HG03457 (cell line): ENCODE measurements at regions not wholly inside any gene's neighbourhood (a gene's known extent, or its start where the extent isn't known, plus 50 kb on each side); places are given as distances from the start of the nearest gene placed in this dataset.

Experiments used
- ATAC-seq: cut with Tn5 transposase; IDR thresholded peaks from one replicate; pipeline ENCODE4 v1.9.1; 2021; ENCODE audit warnings: moderate number of reproducible peaks; ENCODE audit not compliant: unreplicated experiment

DNA sequence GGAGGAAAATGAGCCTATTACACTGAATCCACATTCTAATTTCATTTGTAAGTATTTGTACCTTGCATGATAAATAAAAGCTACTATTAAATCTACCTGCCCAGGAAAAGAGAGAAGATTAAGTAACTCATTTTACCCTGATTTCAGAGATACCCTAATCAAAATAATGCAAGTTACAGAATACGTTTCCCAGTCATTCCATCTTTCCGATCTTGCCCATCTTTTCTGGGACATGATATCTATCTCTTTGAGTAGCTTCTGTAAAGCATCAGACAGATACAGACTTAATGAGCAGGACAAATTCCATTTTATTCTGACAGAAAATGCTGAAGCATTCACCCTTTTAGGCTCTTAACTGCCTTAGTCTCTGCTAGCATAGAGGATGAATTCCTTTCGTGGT, 56.6 kb downstream of the SPRY2 start:
- ATAC-seq: no peak

DNA sequence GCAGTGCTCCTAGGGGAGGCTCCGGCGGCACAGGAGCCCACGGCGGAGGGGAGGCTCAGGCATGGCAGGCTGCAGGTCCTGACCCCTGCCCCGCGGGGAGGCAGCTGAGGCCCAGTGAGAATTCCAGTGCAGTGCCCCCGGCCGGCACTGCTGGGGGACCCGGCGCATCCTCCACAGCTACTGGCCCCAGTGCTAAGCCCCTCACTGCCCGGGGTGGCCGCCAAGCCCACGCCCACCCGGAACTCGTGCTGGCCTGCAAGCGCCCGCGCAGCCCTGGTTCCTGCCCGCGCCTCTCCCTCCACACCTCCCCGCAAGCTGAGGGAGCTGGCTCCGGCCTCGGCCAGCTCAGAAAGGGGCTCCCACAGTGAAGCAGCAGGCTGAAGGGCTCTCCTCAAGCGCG, 62.2 kb downstream of the SPRY2 start:
- no peak for ATAC-seq

GRCh38 chr13:80276371-80277289, 64.3 kb downstream of the SPRY2 start:
- ATAC-seq: no peak

DNA sequence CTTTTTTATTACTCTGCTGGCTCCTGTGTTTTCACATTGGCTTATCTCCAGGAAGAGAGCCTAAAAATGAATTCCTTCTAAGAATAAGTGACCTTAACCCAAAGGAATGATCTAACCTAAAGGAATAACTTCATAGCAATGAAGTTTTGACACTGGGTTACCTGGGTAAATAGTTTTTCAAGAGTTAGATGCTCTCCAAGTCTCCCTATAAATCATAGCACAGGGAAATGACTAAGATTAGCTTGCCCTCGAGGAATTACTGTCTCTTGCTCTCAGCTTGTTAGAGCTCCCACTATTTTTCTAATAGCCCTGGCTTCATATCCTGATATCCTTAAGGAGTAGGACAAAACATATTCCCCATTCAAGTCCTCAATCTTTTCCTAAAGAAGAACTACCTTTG, 66.3 kb downstream of the SPRY2 start:
- ATAC-seq: no peak

- ATAC-seq: no peak
These were observed 67.2 kb downstream of the SPRY2 start for GRCh38 chr13:80273718-80274117.

DNA sequence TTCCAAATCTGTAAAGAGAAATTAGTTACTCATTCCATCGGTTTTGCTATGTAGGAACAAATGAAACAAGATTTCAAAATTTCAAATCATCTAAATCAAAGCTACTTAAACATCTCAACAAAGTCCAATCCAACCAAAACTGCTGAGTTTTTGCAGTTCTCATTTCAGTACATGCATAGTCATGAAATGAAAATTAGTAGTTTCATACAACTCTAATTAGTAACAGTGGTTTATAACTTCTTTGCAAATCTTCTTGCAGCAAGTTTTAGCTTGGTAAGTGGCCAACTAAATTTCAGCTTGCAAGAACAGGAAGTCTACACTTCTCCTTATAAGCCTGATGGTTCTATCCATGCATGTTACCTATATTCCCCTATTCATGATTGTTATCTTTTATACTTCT, 75.6 kb downstream of the SPRY2 start:
- no peak for ATAC-seq

DNA sequence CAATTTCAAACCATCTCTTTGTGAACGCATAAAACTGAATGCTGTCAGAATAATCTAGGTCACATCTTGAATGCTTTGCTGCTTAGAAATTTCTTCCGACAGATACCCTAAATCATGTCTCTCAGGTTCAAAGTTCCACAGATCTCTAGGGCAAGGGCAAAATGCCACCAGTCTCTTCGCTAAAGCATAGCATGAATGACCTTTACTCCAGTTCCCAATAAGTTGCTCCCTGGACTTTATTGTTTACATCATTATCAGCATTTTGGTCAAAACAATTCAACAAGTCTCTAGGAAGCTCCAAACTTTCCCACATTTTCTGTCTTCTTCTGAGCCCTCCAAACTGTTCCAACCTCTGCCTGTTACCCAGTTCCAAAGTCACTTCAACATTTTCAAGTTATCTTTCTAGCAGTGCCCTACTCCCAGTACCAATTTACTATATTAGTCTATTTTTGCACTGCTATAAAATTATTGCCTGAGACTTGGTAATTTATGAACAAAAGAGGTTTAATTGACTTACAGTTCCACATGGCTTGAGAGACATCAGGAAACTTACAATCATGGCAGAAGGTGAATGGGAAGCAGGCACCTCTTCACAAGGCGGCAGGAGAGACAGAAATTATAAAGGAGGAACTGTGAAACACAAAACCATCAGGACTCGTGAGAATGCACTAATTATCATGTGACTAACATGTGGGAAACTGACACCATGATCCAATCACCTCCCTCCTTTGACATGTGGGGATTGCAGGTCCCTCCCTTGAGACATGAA, 77.0 kb downstream of the SPRY2 start:
- ATAC-seq: no peak

GRCh38 chr13:80262051-80262695, 78.8 kb downstream of the SPRY2 start:
- no peak for ATAC-seq

DNA sequence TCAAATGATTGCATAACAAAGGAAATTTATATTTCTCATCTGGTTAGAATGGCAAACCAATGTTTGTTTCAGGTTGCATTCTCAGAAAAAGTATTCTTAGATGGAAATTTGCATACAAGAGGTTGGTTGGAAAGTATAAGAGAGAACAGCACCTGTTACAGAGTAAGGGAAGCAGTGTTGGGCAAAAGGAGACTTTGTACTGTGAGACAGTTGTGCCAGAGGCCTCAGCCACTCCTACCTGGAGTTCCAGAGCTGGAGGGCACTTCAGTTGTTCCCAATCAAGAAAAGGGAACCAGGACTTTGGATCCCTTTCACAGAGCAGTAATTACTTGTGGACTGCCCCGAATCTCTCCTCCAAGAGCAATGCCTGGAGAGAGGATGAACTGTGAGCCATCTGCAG, 81.8 kb downstream of the SPRY2 start:
- ATAC-seq: no peak

DNA sequence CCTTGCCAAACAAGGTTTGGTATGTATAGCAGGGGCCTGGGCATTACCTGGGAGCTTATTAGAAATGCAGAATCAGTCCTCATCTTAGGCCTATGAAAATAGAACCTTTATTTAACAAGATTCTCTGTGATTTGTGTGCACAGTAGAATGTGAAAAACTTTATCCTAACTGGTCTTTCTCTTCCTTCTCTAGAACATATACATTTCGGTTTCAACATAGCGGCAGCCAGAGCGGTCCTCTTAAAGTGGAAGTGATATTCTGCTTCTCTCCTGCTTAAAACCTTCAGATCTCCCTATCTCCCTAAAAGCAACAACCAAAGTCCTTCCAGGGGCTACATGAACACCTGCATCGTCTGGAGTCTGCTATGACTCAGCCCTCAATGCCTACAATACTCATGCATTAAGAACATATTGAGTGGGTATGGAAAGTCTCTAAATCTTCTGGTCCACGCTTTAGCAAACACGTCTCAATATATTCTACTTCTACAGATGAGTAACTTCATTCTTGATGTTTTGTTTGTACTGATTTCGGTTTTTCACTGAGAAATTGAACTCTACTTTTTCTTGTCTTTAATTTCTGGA, 84.5 kb downstream of the SPRY2 start:
- no peak for ATAC-seq

GRCh38 chr13:80255946-80256345, 85.0 kb downstream of the SPRY2 start:
- no peak for ATAC-seq

- ATAC-seq: no peak
These were observed 89.5 kb downstream of the SPRY2 start for GRCh38 chr13:80251403-80251802.

GRCh38 chr13:80250213-80250810, 90.6 kb downstream of the SPRY2 start:
- no peak for ATAC-seq

GRCh38 chr13:80249516-80250212, 91.3 kb downstream of the SPRY2 start:
- no peak for ATAC-seq

GRCh38 chr13:80245162-80245733, 95.7 kb downstream of the SPRY2 start:
- no peak for ATAC-seq

DNA sequence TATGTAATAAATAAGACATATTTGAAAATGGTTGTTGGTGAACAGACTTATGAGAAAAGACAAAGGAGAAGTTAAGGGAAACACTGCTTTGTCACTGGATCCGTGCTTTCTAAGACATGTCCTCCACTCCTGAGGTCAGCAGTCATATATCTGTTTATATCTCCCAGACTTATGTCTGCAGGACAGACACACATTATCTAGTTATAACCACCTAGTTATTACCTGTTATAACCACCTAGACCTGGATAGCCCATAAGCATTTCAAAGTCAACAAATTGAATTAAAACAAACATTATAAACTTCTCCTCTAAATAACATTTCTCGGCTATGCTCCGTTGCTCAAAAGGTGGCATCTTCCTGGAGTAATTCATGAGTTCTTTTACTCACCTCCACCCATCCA, 96.4 kb downstream of the SPRY2 start:
- ATAC-seq: no peak

GRCh38 chr13:80242728-80243427, 98.0 kb downstream of the SPRY2 start:
- no peak for ATAC-seq

DNA sequence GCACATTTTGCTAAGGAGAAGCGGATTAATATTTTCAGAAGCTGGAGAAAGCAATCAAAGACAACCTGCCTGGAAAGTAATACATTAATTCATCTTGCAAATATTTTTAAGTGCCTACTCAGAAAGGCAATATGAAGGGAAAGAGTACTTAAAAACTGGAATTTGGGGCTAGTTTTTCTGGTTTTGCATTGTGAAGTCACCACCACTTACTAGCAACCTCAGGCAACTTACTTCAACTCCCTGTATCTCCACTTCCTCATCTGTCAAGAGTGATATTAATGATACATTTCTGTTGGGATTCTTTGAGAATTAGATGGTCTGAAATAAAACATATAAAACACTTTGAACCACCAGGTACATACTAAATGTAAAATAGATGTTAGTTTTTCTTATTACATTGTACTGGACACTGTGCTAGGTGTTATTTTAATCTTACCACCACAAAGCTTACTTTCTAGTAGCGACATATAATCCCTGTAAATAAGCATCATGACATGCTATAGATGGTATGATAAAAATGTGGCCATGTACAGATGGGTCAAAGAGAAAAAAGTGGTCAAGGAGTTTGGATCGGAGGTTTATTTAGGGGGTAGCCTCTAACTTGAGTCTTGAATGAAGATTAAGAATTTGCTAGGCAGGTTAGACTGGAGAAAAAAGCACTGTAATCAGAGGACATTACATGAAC, 101.2 kb downstream of the SPRY2 start:
- ATAC-seq: no peak

GRCh38 chr13:80239116-80239515, 101.8 kb downstream of the SPRY2 start:
- ATAC-seq: no peak
